Activated naive CD4-positive, alpha-beta T cell treated with anti-CD3 and anti-CD28 coated beads, Interleukin-2, amount 10 ng/mL, durations not matched to agents 7 days and 5 days (primary cell): ENCODE measurements at regions not wholly inside any gene's neighbourhood (a gene's known extent, or its start where the extent isn't known, plus 50 kb on each side); places are given as distances from the start of the nearest gene placed in this dataset.

Experiments
- CTCF ChIA-PET: fragments of 350-600 bp; sonication (Branson Sonifier 250); formaldehyde crosslinking; loops from one replicate; lab custom pipeline; 2021; ENCODE audit warnings: antibody characterized with exemption; lab: Charles Lee
- DNase-seq: peaks from one replicate; pipeline ENCODE4 v3.0.0-alpha.2; 2020
- H3K27ac Mint-ChIP-seq: one replicate; pipeline ENCODE4 v1.8.0; 2021; ENCODE audit warnings: mild to moderate bottlenecking, moderate library complexity, mixed read lengths
- H3K27me3 Mint-ChIP-seq: one replicate; pipeline ENCODE4 v1.8.0; 2021; ENCODE audit warnings: mild to moderate bottlenecking, mixed read lengths
- H3K36me3 Mint-ChIP-seq: one replicate; pipeline ENCODE4 v1.8.0; 2021; ENCODE audit warnings: mixed read lengths
- H3K4me1 Mint-ChIP-seq: one replicate; pipeline ENCODE4 v1.8.0; 2021; ENCODE audit warnings: mixed read lengths
- H3K4me3 Mint-ChIP-seq: one replicate; pipeline ENCODE4 v1.8.0; 2021; ENCODE audit warnings: mild to moderate bottlenecking, moderate library complexity, mixed read lengths
- H3K9me3 Mint-ChIP-seq: one replicate; pipeline ENCODE4 v1.8.0; 2021; ENCODE audit warnings: mixed read lengths

DNA sequence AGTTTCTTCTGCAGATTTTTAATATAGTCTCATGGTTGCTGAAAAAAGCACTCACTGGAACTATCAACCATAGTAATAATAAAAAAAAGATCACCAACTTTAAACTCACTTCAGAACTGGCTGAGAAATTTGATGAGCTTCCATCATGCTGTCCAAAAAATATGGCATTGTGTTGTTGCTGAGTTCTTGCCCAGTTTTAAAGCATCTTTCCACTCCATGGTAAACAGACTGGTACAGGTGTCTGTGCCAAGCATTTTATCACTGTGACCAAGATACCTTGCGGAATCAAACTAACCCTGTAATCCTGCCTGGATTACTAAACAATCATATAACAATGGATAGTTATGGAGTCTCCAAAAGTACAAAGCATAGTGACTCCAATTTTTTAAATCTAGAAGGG is 360.3 kb upstream of the NOCT start:
- Mint-ChIP-seq H3K36me3 (no peaks in the 10 kb centered on the region), H3K4me1 (no peaks in the 10 kb centered on the region), H3K27me3 (peaks cover 4% of the 10 kb centered on the region), H3K27ac (no peak overlapping the region), H3K4me3 (no peak overlapping the region), H3K9me3 (no peaks in the 10 kb centered on the region)
- CTCF ChIA-PET, result no interaction called here
- DNase-seq, result no peak

GRCh38 chr4:138650929-138651448 is 364.6 kb upstream of the NOCT start:
- CTCF ChIA-PET, result no interaction called here
- no peak for DNase-seq
- no peak overlapping the region for H3K4me3 Mint-ChIP-seq
- no peak overlapping the region for H3K27ac Mint-ChIP-seq
- H3K27me3 Mint-ChIP-seq, result no peaks in the 10 kb centered on the region
- H3K36me3 Mint-ChIP-seq, result no peaks in the 10 kb centered on the region
- no peaks in the 10 kb centered on the region for H3K4me1 Mint-ChIP-seq
- H3K9me3 Mint-ChIP-seq, result no peaks in the 10 kb centered on the region

DNA sequence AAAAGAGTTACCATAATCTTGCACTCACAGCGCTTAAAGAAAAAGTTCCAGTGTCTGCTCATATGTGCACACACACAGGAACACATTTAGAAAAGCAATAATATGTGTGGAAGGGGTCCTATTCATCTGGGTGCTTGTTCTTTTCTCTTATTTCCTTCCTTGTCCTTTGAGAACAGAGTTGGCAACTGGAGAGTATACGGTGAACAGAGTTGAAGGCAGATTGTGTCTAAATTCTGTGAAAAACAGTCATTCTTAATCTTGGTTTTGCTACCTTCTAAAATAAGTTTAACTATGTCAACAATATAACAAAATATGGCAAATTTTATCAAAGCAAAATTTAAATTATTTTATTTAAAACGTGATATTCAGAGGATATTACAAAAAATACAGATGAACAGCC is 365.1 kb upstream of the NOCT start:
- H3K27me3 Mint-ChIP-seq, result no peaks in the 10 kb centered on the region
- no peaks in the 10 kb centered on the region for H3K4me1 Mint-ChIP-seq
- H3K4me3 Mint-ChIP-seq, result no peak overlapping the region
- no peak overlapping the region for H3K27ac Mint-ChIP-seq
- CTCF ChIA-PET, result no interaction called here
- no peak for DNase-seq
- H3K36me3 Mint-ChIP-seq, result no peaks in the 10 kb centered on the region
- H3K9me3 Mint-ChIP-seq, result no peaks in the 10 kb centered on the region

GRCh38 chr4:138647433-138647832 is 368.1 kb upstream of the NOCT start:
- Mint-ChIP-seq H3K27ac (no peak overlapping the region), H3K36me3 (no peaks in the 10 kb centered on the region), H3K4me3 (no peak overlapping the region), H3K9me3 (no peaks in the 10 kb centered on the region), H3K4me1 (no peaks in the 10 kb centered on the region), H3K27me3 (no peaks in the 10 kb centered on the region)
- DNase-seq, result no peak
- CTCF ChIA-PET, result no interaction called here

GRCh38 chr4:138646383-138646782 is 369.2 kb upstream of the NOCT start:
- DNase-seq, result no peak
- Mint-ChIP-seq H3K36me3 (no peaks in the 10 kb centered on the region), H3K9me3 (no peaks in the 10 kb centered on the region), H3K4me3 (no peak overlapping the region), H3K27ac (no peak overlapping the region), H3K27me3 (no peaks in the 10 kb centered on the region), H3K4me1 (no peaks in the 10 kb centered on the region)
- CTCF ChIA-PET, result no interaction called here

DNA sequence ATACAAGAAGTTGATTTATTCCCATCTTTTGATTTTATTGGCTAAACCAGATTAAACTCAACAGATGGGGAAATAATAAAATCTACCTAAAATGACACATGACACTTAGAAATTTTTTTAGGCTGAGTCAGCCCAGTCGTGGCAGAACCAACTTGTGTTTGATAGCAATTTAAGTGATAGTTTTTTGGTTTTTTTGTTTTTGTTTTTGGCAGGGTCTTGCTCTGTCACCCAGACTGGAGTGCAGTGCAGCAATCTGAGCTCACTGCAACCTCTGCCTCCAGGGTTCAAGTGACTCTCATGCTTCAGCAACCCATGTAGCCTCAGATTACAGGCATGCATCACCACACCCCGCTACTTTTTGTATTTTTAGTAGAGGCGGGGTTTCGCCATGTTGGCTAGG is 370.3 kb upstream of the NOCT start:
- Mint-ChIP-seq H3K27ac (no peak overlapping the region), H3K27me3 (no peaks in the 10 kb centered on the region), H3K4me1 (no peaks in the 10 kb centered on the region), H3K4me3 (no peak overlapping the region), H3K9me3 (no peaks in the 10 kb centered on the region), H3K36me3 (no peaks in the 10 kb centered on the region)
- CTCF ChIA-PET, result no interaction called here
- no peak for DNase-seq

DNA sequence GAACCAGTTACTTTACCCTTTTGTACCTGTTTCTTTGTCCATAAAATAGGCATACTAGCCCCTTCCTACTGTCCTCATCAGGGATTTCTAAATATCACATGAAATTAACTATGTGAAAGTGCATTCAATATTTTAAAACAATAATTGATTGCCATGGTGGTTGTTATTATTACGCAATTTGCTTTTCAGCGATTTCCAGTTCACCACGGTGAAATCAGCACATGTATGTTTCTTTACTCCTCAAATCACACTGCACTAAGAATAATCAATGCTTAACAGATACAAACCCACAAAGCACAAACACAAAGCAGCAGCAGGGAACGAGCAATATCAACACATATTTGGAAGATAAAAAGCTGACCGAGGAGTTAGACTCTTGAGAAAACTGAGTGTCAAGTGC is 371.3 kb upstream of the NOCT start:
- Mint-ChIP-seq H3K27me3 (no peaks in the 10 kb centered on the region), H3K4me3 (no peak overlapping the region), H3K9me3 (no peaks in the 10 kb centered on the region), H3K36me3 (no peaks in the 10 kb centered on the region), H3K27ac (no peak overlapping the region), H3K4me1 (no peaks in the 10 kb centered on the region)
- CTCF ChIA-PET, result no interaction called here
- no peak for DNase-seq

DNA sequence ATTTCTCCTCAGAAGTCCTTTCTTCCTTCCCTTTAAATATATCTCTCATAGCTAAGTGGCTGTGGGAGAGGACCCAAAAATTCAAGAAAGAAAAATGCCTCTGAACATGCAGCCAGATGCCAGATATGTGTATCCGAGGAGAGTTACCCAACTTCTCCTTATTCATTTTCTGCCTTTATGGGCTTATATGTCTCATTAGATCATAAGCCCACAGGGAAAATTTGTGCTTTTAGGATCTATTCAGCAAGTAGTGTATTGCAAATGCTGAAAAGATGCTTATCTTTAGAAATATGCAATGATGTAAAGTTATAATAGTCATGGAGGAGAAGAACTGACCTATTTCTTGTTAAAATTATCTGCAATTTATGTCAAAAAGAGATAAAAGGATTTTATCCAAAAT is 371.8 kb upstream of the NOCT start:
- DNase-seq, result no peak
- CTCF ChIA-PET, result no interaction called here
- Mint-ChIP-seq H3K4me3 (no peak overlapping the region), H3K36me3 (no peaks in the 10 kb centered on the region), H3K4me1 (no peaks in the 10 kb centered on the region), H3K27ac (no peak overlapping the region), H3K9me3 (no peaks in the 10 kb centered on the region), H3K27me3 (no peaks in the 10 kb centered on the region)

- CTCF ChIA-PET, result no interaction called here
- H3K4me3 Mint-ChIP-seq, result no peak overlapping the region
- H3K27ac Mint-ChIP-seq, result no peak overlapping the region
- H3K36me3 Mint-ChIP-seq, result no peaks in the 10 kb centered on the region
- H3K27me3 Mint-ChIP-seq, result no peaks in the 10 kb centered on the region
- H3K4me1 Mint-ChIP-seq, result no peaks in the 10 kb centered on the region
- no peak for DNase-seq
- H3K9me3 Mint-ChIP-seq, result no peaks in the 10 kb centered on the region
Measured at GRCh38 chr4:138639018-138639741, 376.4 kb upstream of the NOCT start.

- CTCF ChIA-PET, result no interaction called here
- Mint-ChIP-seq H3K9me3 (no peaks in the 10 kb centered on the region), H3K36me3 (no peaks in the 10 kb centered on the region), H3K4me3 (no peak overlapping the region), H3K4me1 (no peaks in the 10 kb centered on the region), H3K27me3 (no peaks in the 10 kb centered on the region), H3K27ac (no peak overlapping the region)
- no peak for DNase-seq
Measured at GRCh38 chr4:138636781-138637180, 378.8 kb upstream of the NOCT start.

DNA sequence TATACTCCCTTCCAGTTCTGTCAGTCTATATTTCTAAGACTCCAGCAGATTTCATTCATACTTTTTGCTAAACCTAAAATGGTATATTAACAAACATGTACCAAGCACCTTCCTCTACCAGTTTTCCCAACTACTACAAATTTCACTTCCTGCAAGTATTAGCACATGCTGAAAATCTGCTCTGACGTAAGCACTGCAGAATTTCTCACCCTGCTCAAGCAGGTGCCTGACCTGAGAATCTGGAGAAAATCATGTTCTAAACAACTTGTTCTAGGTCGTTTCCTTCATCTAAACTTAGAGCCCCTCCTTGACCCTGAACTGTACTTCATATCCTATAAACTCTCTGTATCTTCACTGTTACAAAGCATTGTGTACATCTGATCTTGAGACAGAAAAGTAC is 380.7 kb upstream of the NOCT start:
- H3K4me1 Mint-ChIP-seq, result no peaks in the 10 kb centered on the region
- no peak for DNase-seq
- no peaks in the 10 kb centered on the region for H3K27me3 Mint-ChIP-seq
- H3K27ac Mint-ChIP-seq, result no peak overlapping the region
- no peaks in the 10 kb centered on the region for H3K9me3 Mint-ChIP-seq
- CTCF ChIA-PET, result no interaction called here
- no peak overlapping the region for H3K4me3 Mint-ChIP-seq
- H3K36me3 Mint-ChIP-seq, result no peaks in the 10 kb centered on the region

- H3K4me3 Mint-ChIP-seq, result no peak overlapping the region
- H3K4me1 Mint-ChIP-seq, result no peaks in the 10 kb centered on the region
- DNase-seq, result no peak
- H3K36me3 Mint-ChIP-seq, result no peaks in the 10 kb centered on the region
- no peak overlapping the region for H3K27ac Mint-ChIP-seq
- CTCF ChIA-PET, result no interaction called here
- no peaks in the 10 kb centered on the region for H3K27me3 Mint-ChIP-seq
- no peaks in the 10 kb centered on the region for H3K9me3 Mint-ChIP-seq
Measured at GRCh38 chr4:138633580-138633904, 382.0 kb upstream of the NOCT start.

GRCh38 chr4:138632856-138633579 is 382.6 kb upstream of the NOCT start:
- H3K27ac Mint-ChIP-seq, result no peak overlapping the region
- DNase-seq, result no peak
- no peaks in the 10 kb centered on the region for H3K9me3 Mint-ChIP-seq
- H3K4me1 Mint-ChIP-seq, result no peaks in the 10 kb centered on the region
- CTCF ChIA-PET, result no interaction called here
- H3K27me3 Mint-ChIP-seq, result no peaks in the 10 kb centered on the region
- no peak overlapping the region for H3K4me3 Mint-ChIP-seq
- no peaks in the 10 kb centered on the region for H3K36me3 Mint-ChIP-seq

GRCh38 chr4:138630666-138631065 is 384.9 kb upstream of the NOCT start:
- no peaks in the 10 kb centered on the region for H3K4me1 Mint-ChIP-seq
- H3K4me3 Mint-ChIP-seq, result no peak overlapping the region
- DNase-seq, result no peak
- CTCF ChIA-PET, result no interaction called here
- no peak overlapping the region for H3K27ac Mint-ChIP-seq
- no peaks in the 10 kb centered on the region for H3K9me3 Mint-ChIP-seq
- no peaks in the 10 kb centered on the region for H3K27me3 Mint-ChIP-seq
- H3K36me3 Mint-ChIP-seq, result no peaks in the 10 kb centered on the region

GRCh38 chr4:138629669-138630068 is 385.9 kb upstream of the NOCT start:
- no peak overlapping the region for H3K4me3 Mint-ChIP-seq
- DNase-seq, result no peak
- H3K4me1 Mint-ChIP-seq, result no peaks in the 10 kb centered on the region
- no peaks in the 10 kb centered on the region for H3K9me3 Mint-ChIP-seq
- H3K36me3 Mint-ChIP-seq, result no peaks in the 10 kb centered on the region
- CTCF ChIA-PET, result no interaction called here
- H3K27ac Mint-ChIP-seq, result no peak overlapping the region
- H3K27me3 Mint-ChIP-seq, result no peaks in the 10 kb centered on the region
